GM12878 (cell line): ENCODE measurements at regions not wholly inside any gene's neighbourhood (a gene's known extent, or its start where the extent isn't known, plus 50 kb on each side); places are given as distances from the start of the nearest gene placed in this dataset.

Experiments used
- ATAC-seq: fragments of 200-7000 bp; cut with Tn5 transposase; 3 replicates; pipeline ENCODE4 v1.9.1; 2020; ENCODE audit warnings: mild to moderate bottlenecking, moderate library complexity
- BruUV-seq: library from RNA; stranded (reverse); fragments of 400-500 nt; replicated peaks from 2 replicates; lab custom pipeline; 2021; lab: Mats Ljungman, UMichigan
- CTCF ChIA-PET: fragments of 300-600 bp; sonication (Branson Sonifier 250); formaldehyde crosslinking; extraction: SDS; loops from one replicate; lab custom pipeline; 2021; ENCODE audit warnings: inconsistent platforms; lab: Yijun Ruan, JAX
- POLR2A ChIA-PET: fragments of 350-600 bp; formaldehyde crosslinking; extraction: SDS; loops from one replicate; lab custom pipeline; 2021; ENCODE audit warnings: inconsistent platforms; lab: Charles Lee
- RAD21 ChIA-PET: fragments of 300-600 bp; sonication (Branson Sonifier 250); formaldehyde crosslinking; loops from one replicate; lab custom pipeline; 2023; ENCODE audit warnings: antibody characterized with exemption; ENCODE audit not compliant: unreplicated experiment; lab: Charles Lee
- SMC1A ChIA-PET: fragments of 300-600 bp; sonication (Branson Sonifier 250); formaldehyde crosslinking; loops from one replicate; lab custom pipeline; 2023; ENCODE audit not compliant: unreplicated experiment, uncharacterized antibody; lab: Charles Lee
- DNase-seq: peaks from one replicate; pipeline ENCODE4 v3.0.0-alpha.2; 2011; ENCODE audit warnings: low read depth, low spot score
- FAIRE-seq: peaks from 3 replicates; lab custom pipeline; 2011; peaks lifted over from hg19 to GRCh38; lab: Jason Lieb, UNC
- H2AFZ ChIP-seq: 2 replicates; pipeline ENCODE4 v1.6.0; 2011; ENCODE audit warnings: low read depth, low read length, control low read depth; ENCODE audit not compliant: control insufficient read depth
- H3K27ac ChIP-seq: 2 replicates; pipeline ENCODE4 v1.5.1; 2011; ENCODE audit warnings: control low read depth; ENCODE audit not compliant: control insufficient read depth, insufficient read depth
- H3K27me3 ChIP-seq, 2 experiments: replicated peaks in 1 of 2; 2 replicates each; pipeline versions ENCODE4 v1.6.0 to v1.6.1; 2011; ENCODE audit warnings: low read length in 1 of 2; ENCODE audit not compliant: control insufficient read depth in 2 of 2, insufficient read depth in 2 of 2
- H3K36me3 ChIP-seq, 2 experiments: 2 replicates each; pipeline ENCODE4 v1.5.1; 2011; ENCODE audit warnings: low read length in 1 of 2; ENCODE audit not compliant: control insufficient read depth in 2 of 2, insufficient read depth in 2 of 2
- H3K4me1 ChIP-seq: 2 replicates; pipeline ENCODE4 v1.6.1; 2011; ENCODE audit warnings: mild to moderate bottlenecking, low read length, moderate library complexity, mixed read lengths; ENCODE audit not compliant: control insufficient read depth, insufficient read depth
- H3K4me2 ChIP-seq: 2 replicates; pipeline ENCODE4 v1.6.0; 2011; ENCODE audit warnings: control low read depth; ENCODE audit not compliant: control insufficient read depth, insufficient read depth
- H3K4me3 ChIP-seq: fragments of 200-600 bp; sonication (generic); 2 replicates; pipeline ENCODE4 v1.5.1; 2016
- H3K79me2 ChIP-seq: 2 replicates; pipeline ENCODE4 v1.6.0; 2011; ENCODE audit warnings: low read length; ENCODE audit not compliant: control insufficient read depth, insufficient read depth
- H3K9ac ChIP-seq: 2 replicates; pipeline ENCODE4 v1.8.0; 2011; ENCODE audit warnings: low read length, control low read depth, mixed read lengths; ENCODE audit not compliant: control insufficient read depth, insufficient read depth
- H3K9me3 ChIP-seq: replicated peaks from 3 replicates; pipeline ENCODE4 v1.5.1; 2011; ENCODE audit warnings: mild to moderate bottlenecking, low read length; ENCODE audit not compliant: control insufficient read depth, insufficient read depth
- H4K20me1 ChIP-seq: 2 replicates; pipeline ENCODE4 v1.6.0; 2011; ENCODE audit not compliant: control insufficient read depth, insufficient read depth
- BCL11A ChIP-seq: IDR thresholded peaks from 2 replicates; pipeline ENCODE4 v1.6.1; 2011; ENCODE audit warnings: low read depth, low read length
- BRCA1 ChIP-seq: IDR thresholded peaks from 2 replicates; pipeline ENCODE4 v1.6.1; 2011; ENCODE audit warnings: low read depth, low read length, improper control_type of control experiment
- CHD2 ChIP-seq: IDR thresholded peaks from 2 replicates; pipeline ENCODE4 v1.6.1; 2011; ENCODE audit warnings: low read depth, low read length, improper control_type of control experiment, borderline replicate concordance
- CHD4 ChIP-seq: fragments of 200-600 bp; sonication (generic); IDR thresholded peaks from 2 replicates; pipeline ENCODE4 v1.6.1; 2016; ENCODE audit warnings: mild to moderate bottlenecking
- IRF4 ChIP-seq: IDR thresholded peaks from 2 replicates; pipeline ENCODE4 v1.6.1; 2011; ENCODE audit warnings: low read depth, low read length
- LARP7 ChIP-seq: fragments of 450-650 bp; IDR thresholded peaks from 2 replicates; pipeline ENCODE4 v1.6.1; 2017; ENCODE audit warnings: mild to moderate bottlenecking
- NBN ChIP-seq: fragments of 450-650 bp; IDR thresholded peaks from 2 replicates; pipeline ENCODE4 v1.6.1; 2016
- NFXL1 ChIP-seq: fragments of 450-650 bp; IDR thresholded peaks from 2 replicates; pipeline ENCODE4 v1.6.1; 2017; ENCODE audit warnings: antibody characterized with exemption, mild to moderate bottlenecking, borderline replicate concordance
- POLR2A ChIP-seq: IDR thresholded peaks from 2 replicates; pipeline ENCODE4 v1.6.1; 2011; ENCODE audit warnings: low read depth, mild to moderate bottlenecking, low read length
- RFX5 ChIP-seq: IDR thresholded peaks from 2 replicates; pipeline ENCODE4 v1.6.1; 2011; ENCODE audit warnings: low read depth, low read length, improper control_type of control experiment
- SPI1 ChIP-seq: IDR thresholded peaks from 2 replicates; pipeline ENCODE4 v1.6.1; 2011; ENCODE audit warnings: low read depth, mild to moderate bottlenecking, low read length, moderate library complexity, borderline replicate concordance; ENCODE audit not compliant: insufficient read depth
- YY1 ChIP-seq: IDR thresholded peaks from 2 replicates; pipeline ENCODE4 v1.6.1; 2011; ENCODE audit warnings: low read depth, mild to moderate bottlenecking, low read length
- WGBS: methylation state at CpG from one replicate; pipeline ENCODE4 v1.1.6; 2016; ENCODE audit warnings: low lambda C conversion rate; ENCODE audit not compliant: insufficient replicate concordance, insufficient coverage; ENCODE audit errors: missing lambda C conversion rate; 5-methylcytosine and 5-hydroxymethylcytosine counted together
- in situ Hi-C: fragments of 300-500 bp; cut with MboI; formaldehyde crosslinking; loops from 9 replicates; pipeline ENCODE4 v1.14.3; 2018; ENCODE audit warnings: mixed read lengths
- intact Hi-C: fragments of 100-400 bp; cut with micrococcal nuclease; formaldehyde crosslinking; loops from one replicate; pipeline ENCODE4 v1.14.2; 2022; ENCODE audit not compliant: unreplicated experiment
- TF ChIP-seq, protein P1 (sequence below): IDR thresholded peaks from 2 replicates; pipeline ENCODE4 v1.6.1; 2012; ENCODE audit warnings: low read depth, low read length, improper control_type of control experiment
- TF ChIP-seq, protein P2 (sequence below): IDR thresholded peaks from 2 replicates; pipeline ENCODE4 v1.6.1; 2012; ENCODE audit warnings: low read depth, low read length, improper control_type of control experiment
- TF ChIP-seq, protein P3 (sequence below), 3 experiments: IDR thresholded peaks in 2 of 3; conservative IDR thresholded peaks in 1 of 3; 2 replicates each; pipeline ENCODE4 v1.5.1; 2011; ENCODE audit warnings: low read depth in 3 of 3, low read length in 3 of 3, mild to moderate bottlenecking in 3 of 3, control low read depth in 2 of 3, moderate library complexity in 2 of 3, inconsistent platforms in 1 of 3, mixed read lengths in 1 of 3; ENCODE audit not compliant: control insufficient read depth in 2 of 3, insufficient read depth in 1 of 3; ENCODE audit errors: extremely low read depth in 1 of 3
- TF ChIP-seq, protein P4 (sequence below): fragments of 450-650 bp; IDR thresholded peaks from 2 replicates; pipeline ENCODE4 v1.6.1; 2017; ENCODE audit warnings: mild to moderate bottlenecking

DNA sequence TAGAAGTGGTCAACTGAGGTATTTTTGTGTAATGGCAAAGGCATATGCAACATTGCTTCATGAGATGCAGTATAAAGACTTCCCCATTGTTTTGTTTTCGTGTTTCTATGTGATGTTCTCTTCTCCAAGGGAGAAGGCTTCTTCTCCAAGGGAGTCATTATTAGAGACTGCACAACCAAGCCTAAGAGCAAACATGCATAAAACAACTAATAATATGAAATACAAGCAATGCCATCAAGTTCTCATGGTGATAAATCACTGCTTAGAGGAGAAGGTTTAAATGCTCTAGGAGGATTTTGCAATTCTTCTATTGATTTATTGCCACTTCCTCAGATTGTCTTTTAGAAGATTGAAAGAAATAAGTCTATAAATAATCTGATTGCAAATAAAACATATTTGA, 524.4 kb downstream of the IRS1 start (continued):
- TF ChIP-seq BRCA1: no peak
- TF ChIP-seq NBN: no peak
- no peak for TF ChIP-seq SPI1

DNA sequence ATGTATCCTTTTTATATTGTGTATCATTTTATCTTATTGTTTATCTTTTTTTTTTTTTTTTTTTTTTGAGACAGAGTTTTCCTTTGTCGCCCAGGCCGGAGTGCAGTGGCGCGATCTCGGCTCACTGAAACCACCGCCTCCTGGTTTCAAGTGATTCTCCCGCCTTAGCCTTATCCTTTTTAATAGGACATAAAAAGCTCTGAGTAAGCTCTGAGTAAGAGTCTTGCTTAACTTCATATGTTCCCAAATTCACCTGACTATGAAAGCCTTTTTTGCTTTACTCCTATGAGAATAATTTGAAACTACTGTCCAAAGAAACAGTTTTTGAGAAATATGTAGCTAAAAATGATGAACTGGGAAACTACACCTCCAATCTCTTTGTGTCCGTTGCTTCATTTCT, 525.5 kb downstream of the IRS1 start:
- intact Hi-C loops: no loop called here
- no peaks in the 10 kb centered on the region for H3K79me2 ChIP-seq
- H3K36me3 ChIP-seq: no peaks in the 10 kb centered on the region
- no peaks in the 10 kb centered on the region for H4K20me1 ChIP-seq
- ChIA-PET POLR2A (interaction anchor here (0.7 kb wide), 1 partner anchor 262 kb away, joined by 4 read pairs; no protein-coding TSS in a partner anchor), CTCF (interaction anchor here (2.8 kb wide), 1 partner anchor 13 kb away, joined by 8 read pairs; no protein-coding TSS in a partner anchor), SMC1A (no interaction called here), RAD21 (no interaction called here)
- H3K27ac ChIP-seq: no peak overlapping the region
- ATAC-seq (no peak), FAIRE-seq (no peak), DNase-seq (no peak)
- no peaks in the 10 kb centered on the region for H3K27me3 ChIP-seq
- H3K4me1 ChIP-seq: no peaks in the 10 kb centered on the region
- TF ChIP-seq BCL11A: no peak
- TF ChIP-seq RFX5: no peak
- TF ChIP-seq, protein P1, sequence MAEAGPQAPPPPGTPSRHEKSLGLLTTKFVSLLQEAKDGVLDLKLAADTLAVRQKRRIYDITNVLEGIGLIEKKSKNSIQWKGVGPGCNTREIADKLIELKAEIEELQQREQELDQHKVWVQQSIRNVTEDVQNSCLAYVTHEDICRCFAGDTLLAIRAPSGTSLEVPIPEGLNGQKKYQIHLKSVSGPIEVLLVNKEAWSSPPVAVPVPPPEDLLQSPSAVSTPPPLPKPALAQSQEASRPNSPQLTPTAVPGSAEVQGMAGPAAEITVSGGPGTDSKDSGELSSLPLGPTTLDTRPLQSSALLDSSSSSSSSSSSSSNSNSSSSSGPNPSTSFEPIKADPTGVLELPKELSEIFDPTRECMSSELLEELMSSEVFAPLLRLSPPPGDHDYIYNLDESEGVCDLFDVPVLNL: no peak
- TF ChIP-seq, protein P2, sequence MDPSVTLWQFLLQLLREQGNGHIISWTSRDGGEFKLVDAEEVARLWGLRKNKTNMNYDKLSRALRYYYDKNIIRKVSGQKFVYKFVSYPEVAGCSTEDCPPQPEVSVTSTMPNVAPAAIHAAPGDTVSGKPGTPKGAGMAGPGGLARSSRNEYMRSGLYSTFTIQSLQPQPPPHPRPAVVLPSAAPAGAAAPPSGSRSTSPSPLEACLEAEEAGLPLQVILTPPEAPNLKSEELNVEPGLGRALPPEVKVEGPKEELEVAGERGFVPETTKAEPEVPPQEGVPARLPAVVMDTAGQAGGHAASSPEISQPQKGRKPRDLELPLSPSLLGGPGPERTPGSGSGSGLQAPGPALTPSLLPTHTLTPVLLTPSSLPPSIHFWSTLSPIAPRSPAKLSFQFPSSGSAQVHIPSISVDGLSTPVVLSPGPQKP: no peak
- TF ChIP-seq POLR2A: no peak
- TF ChIP-seq IRF4: no peak
- no peak for TF ChIP-seq YY1
- no peak for TF ChIP-seq CHD4
- TF ChIP-seq CHD2: no peak
- TF ChIP-seq, protein P3, sequence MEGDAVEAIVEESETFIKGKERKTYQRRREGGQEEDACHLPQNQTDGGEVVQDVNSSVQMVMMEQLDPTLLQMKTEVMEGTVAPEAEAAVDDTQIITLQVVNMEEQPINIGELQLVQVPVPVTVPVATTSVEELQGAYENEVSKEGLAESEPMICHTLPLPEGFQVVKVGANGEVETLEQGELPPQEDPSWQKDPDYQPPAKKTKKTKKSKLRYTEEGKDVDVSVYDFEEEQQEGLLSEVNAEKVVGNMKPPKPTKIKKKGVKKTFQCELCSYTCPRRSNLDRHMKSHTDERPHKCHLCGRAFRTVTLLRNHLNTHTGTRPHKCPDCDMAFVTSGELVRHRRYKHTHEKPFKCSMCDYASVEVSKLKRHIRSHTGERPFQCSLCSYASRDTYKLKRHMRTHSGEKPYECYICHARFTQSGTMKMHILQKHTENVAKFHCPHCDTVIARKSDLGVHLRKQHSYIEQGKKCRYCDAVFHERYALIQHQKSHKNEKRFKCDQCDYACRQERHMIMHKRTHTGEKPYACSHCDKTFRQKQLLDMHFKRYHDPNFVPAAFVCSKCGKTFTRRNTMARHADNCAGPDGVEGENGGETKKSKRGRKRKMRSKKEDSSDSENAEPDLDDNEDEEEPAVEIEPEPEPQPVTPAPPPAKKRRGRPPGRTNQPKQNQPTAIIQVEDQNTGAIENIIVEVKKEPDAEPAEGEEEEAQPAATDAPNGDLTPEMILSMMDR (IDR thresholded peaks at IDR 0.05 in 2 of 3, conservative IDR thresholded peaks at IDR 0.05 in 1 of 3; ENCODE audit: control insufficient read depth in 2 of 3, extremely low read depth in 1 of 3, insufficient read depth in 1 of 3, low read depth in 3 of 3, low read length in 3 of 3): no peak
- TF ChIP-seq LARP7: no peak
- TF ChIP-seq, protein P4, sequence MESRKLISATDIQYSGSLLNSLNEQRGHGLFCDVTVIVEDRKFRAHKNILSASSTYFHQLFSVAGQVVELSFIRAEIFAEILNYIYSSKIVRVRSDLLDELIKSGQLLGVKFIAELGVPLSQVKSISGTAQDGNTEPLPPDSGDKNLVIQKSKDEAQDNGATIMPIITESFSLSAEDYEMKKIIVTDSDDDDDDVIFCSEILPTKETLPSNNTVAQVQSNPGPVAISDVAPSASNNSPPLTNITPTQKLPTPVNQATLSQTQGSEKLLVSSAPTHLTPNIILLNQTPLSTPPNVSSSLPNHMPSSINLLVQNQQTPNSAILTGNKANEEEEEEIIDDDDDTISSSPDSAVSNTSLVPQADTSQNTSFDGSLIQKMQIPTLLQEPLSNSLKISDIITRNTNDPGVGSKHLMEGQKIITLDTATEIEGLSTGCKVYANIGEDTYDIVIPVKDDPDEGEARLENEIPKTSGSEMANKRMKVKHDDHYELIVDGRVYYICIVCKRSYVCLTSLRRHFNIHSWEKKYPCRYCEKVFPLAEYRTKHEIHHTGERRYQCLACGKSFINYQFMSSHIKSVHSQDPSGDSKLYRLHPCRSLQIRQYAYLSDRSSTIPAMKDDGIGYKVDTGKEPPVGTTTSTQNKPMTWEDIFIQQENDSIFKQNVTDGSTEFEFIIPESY: no peak
- TF ChIP-seq NFXL1: no peak
- 71% methylated on average over 8 of the region's 8 CpGs for WGBS
- in situ Hi-C loops: no loop called here
- no peak overlapping the region for H3K4me3 ChIP-seq
- H3K9me3 ChIP-seq: no peaks in the 10 kb centered on the region
- no peak overlapping the region for H3K4me2 ChIP-seq
- no TSS peak for BruUV-seq
- H3K9ac ChIP-seq: no peak overlapping the region
- no peak overlapping the region for H2AFZ ChIP-seq
